H9 (cell line): ENCODE measurements at regions not wholly inside any gene's neighbourhood (a gene's known extent, or its start where the extent isn't known, plus 50 kb on each side); places are given as distances from the start of the nearest gene placed in this dataset.

ENCODE experiments used
- DNase-seq: peaks from one replicate; pipeline ENCODE4 v3.0.0-alpha.2; 2017
- H2AFZ ChIP-seq: one replicate; pipeline ENCODE4 v1.6.1; 2013; ENCODE audit warnings: mild to moderate bottlenecking, low read length, control low read depth, moderate library complexity
- H2AK5ac ChIP-seq: 2 replicates; pipeline ENCODE4 v1.6.1; 2013; ENCODE audit warnings: low read length, control low read depth, mixed read lengths; ENCODE audit not compliant: insufficient read length
- H2BK120ac ChIP-seq: one replicate; pipeline ENCODE4 v1.6.1; 2013; ENCODE audit warnings: low read depth, mild to moderate bottlenecking, low read length, control low read depth, inconsistent platforms; ENCODE audit not compliant: poor library complexity, severe bottlenecking
- H2BK12ac ChIP-seq: 2 replicates; pipeline ENCODE4 v1.6.1; 2013; ENCODE audit warnings: low read length, control low read depth, mixed read lengths, low read depth; ENCODE audit not compliant: insufficient read length
- H2BK15ac ChIP-seq: 2 replicates; pipeline ENCODE4 v1.6.1; 2013; ENCODE audit warnings: low read depth, low read length, control low read depth
- H2BK20ac ChIP-seq: one replicate; pipeline ENCODE4 v1.6.1; 2013; ENCODE audit warnings: low read depth, mild to moderate bottlenecking, low read length, control low read depth, inconsistent platforms; ENCODE audit not compliant: poor library complexity, severe bottlenecking
- H2BK5ac ChIP-seq: 2 replicates; pipeline ENCODE4 v1.6.1; 2013; ENCODE audit warnings: low read length, control low read depth, mixed read lengths; ENCODE audit not compliant: insufficient read length
- H3K14ac ChIP-seq: 2 replicates; pipeline ENCODE4 v1.6.1; 2013; ENCODE audit warnings: low read length, control low read depth; ENCODE audit not compliant: insufficient read depth
- H3K18ac ChIP-seq: 2 replicates; pipeline ENCODE4 v1.6.1; 2013; ENCODE audit warnings: low read depth, mild to moderate bottlenecking, mixed read lengths, low read length, control low read depth; ENCODE audit not compliant: insufficient read length
- H3K23ac ChIP-seq: 2 replicates; pipeline ENCODE4 v1.6.1; 2013; ENCODE audit warnings: low read length, control low read depth, mixed read lengths, low read depth; ENCODE audit not compliant: insufficient read length
- H3K23me2 ChIP-seq: 2 replicates; pipeline ENCODE4 v1.6.1; 2013; ENCODE audit warnings: low read depth, mild to moderate bottlenecking, mixed read lengths, low read length, control low read depth; ENCODE audit not compliant: insufficient read length, poor library complexity, severe bottlenecking
- H3K27ac ChIP-seq: 2 replicates; pipeline ENCODE4 v1.5.1; 2013; ENCODE audit warnings: low read length, control low read depth, mixed read lengths, low read depth; ENCODE audit not compliant: insufficient read length
- H3K27me3 ChIP-seq: 2 replicates; pipeline ENCODE4 v1.6.1; 2013; ENCODE audit warnings: low read length, control low read depth, inconsistent platforms; ENCODE audit not compliant: insufficient read depth
- H3K4ac ChIP-seq: 2 replicates; pipeline ENCODE4 v1.6.1; 2013; ENCODE audit warnings: low read depth, mild to moderate bottlenecking, control low read depth, inconsistent platforms, low read length, moderate library complexity
- H3K4me1 ChIP-seq: 2 replicates; pipeline ENCODE4 v1.6.1; 2013; ENCODE audit warnings: low read length, control low read depth, inconsistent platforms; ENCODE audit not compliant: insufficient read depth
- H3K4me2 ChIP-seq: 2 replicates; pipeline ENCODE4 v1.6.1; 2013; ENCODE audit warnings: low read length, control low read depth, mixed read lengths; ENCODE audit not compliant: insufficient read length, insufficient read depth
- H3K56ac ChIP-seq: 2 replicates; pipeline ENCODE4 v1.6.1; 2013; ENCODE audit warnings: low read depth, mild to moderate bottlenecking, mixed read lengths, low read length, control low read depth; ENCODE audit not compliant: insufficient read length
- H3K79me1 ChIP-seq: 2 replicates; pipeline ENCODE4 v1.6.1; 2013; ENCODE audit warnings: low read depth, mild to moderate bottlenecking, moderate library complexity, low read length, control low read depth, inconsistent platforms; ENCODE audit not compliant: insufficient read depth, poor library complexity, severe bottlenecking
- H3K79me2 ChIP-seq: 2 replicates; pipeline ENCODE4 v1.6.1; 2013; ENCODE audit warnings: low read length, control low read depth, inconsistent platforms; ENCODE audit not compliant: insufficient read depth
- H3K9ac ChIP-seq: 2 replicates; pipeline ENCODE4 v1.6.1; 2013; ENCODE audit warnings: low read length, control low read depth, mixed read lengths; ENCODE audit not compliant: insufficient read length; ENCODE audit errors: extremely low read depth
- H3K9me3 ChIP-seq: one replicate; pipeline ENCODE4 v1.6.1; 2013; ENCODE audit warnings: low read depth, low read length, inconsistent platforms; ENCODE audit not compliant: control insufficient read depth
- H3T11ph ChIP-seq: one replicate; pipeline ENCODE4 v1.6.1; 2013; ENCODE audit warnings: mild to moderate bottlenecking, low read length, control low read depth, inconsistent platforms
- H4K20me1 ChIP-seq: one replicate; pipeline ENCODE4 v1.6.1; 2013; ENCODE audit not compliant: control insufficient read depth, insufficient read length, insufficient read depth
- H4K5ac ChIP-seq: 2 replicates; pipeline ENCODE4 v1.6.1; 2013; ENCODE audit warnings: low read depth, mild to moderate bottlenecking, mixed read lengths, low read length, control low read depth; ENCODE audit not compliant: insufficient read length
- H4K8ac ChIP-seq: replicated peaks from 2 replicates; pipeline ENCODE4 v1.6.1; 2013; ENCODE audit warnings: low read length, control low read depth, mixed read lengths, low read depth; ENCODE audit not compliant: insufficient read length
- H4K91ac ChIP-seq: 2 replicates; pipeline ENCODE4 v1.6.1; 2013; ENCODE audit warnings: low read depth, mild to moderate bottlenecking, moderate library complexity, mixed read lengths, low read length, control low read depth; ENCODE audit not compliant: insufficient read length
- H3K27ac Mint-ChIP-seq, 3 experiments: 2 replicates in 2 of 3; 3 replicates in 1 of 3; pipeline ENCODE4 v1.8.0; 2020 to 2021; ENCODE audit warnings: mixed read lengths in 3 of 3, mild to moderate bottlenecking in 1 of 3, moderate library complexity in 1 of 3
- H3K27me3 Mint-ChIP-seq: 2 replicates; pipeline ENCODE4 v1.8.0; 2021; ENCODE audit warnings: low read depth, mild to moderate bottlenecking, moderate library complexity, mixed read lengths
- H3K36me3 Mint-ChIP-seq, 3 experiments: 2 replicates in 2 of 3; 3 replicates in 1 of 3; pipeline ENCODE4 v1.8.0; 2020 to 2021; ENCODE audit warnings: low read depth in 3 of 3, mixed read lengths in 3 of 3; ENCODE audit not compliant: insufficient read depth in 1 of 3
- H3K4me1 Mint-ChIP-seq, 2 experiments: 2 replicates each; pipeline ENCODE4 v1.8.0; 2020; ENCODE audit warnings: mixed read lengths in 2 of 2
- H3K4me3 Mint-ChIP-seq, 2 experiments: 2 replicates in 1 of 2; 3 replicates in 1 of 2; pipeline ENCODE4 v1.8.0; 2020 to 2021; ENCODE audit warnings: mild to moderate bottlenecking in 2 of 2, mixed read lengths in 2 of 2, moderate library complexity in 1 of 2
- H3K9me3 Mint-ChIP-seq, 2 experiments: 2 replicates in 1 of 2; 3 replicates in 1 of 2; pipeline ENCODE4 v1.8.0; 2020; ENCODE audit warnings: mild to moderate bottlenecking in 2 of 2, mixed read lengths in 2 of 2, moderate library complexity in 1 of 2
- CTCF ChIP-seq: fragments of 200-600 bp; sonication (generic); conservative IDR thresholded peaks from 3 replicates; pipeline ENCODE4 v1.8.0; 2021; ENCODE audit warnings: antibody characterized with exemption, mild to moderate bottlenecking
- WGBS: extraction: QIAGEN DNeasy Blood & Tissue Kit; methylation state at CpG from one replicate; pipeline ENCODE4 v1.1.7; 2013; ENCODE audit warnings: missing lambda C conversion rate, low lambda C conversion rate, mixed read lengths; ENCODE audit not compliant: insufficient read length; ENCODE audit errors: extremely low coverage; 5-methylcytosine and 5-hydroxymethylcytosine counted together

- WGBS, result no CpG with 5 or more reads among the region's 2 CpGs
- no peaks in the 10 kb centered on the region for H3K9me3 Mint-ChIP-seq
These were observed 117.4 kb upstream of the SOX5 start for GRCh38 chr12:24066865-24067264.

More at GRCh38 chr12:24066865-24067264, 117.4 kb upstream of the SOX5 start:
- no peak for DNase-seq
- TF ChIP-seq CTCF, result no peak
- no peak overlapping the region for H3K4me2 ChIP-seq
- H3K27ac Mint-ChIP-seq, result no peak overlapping the region
- H3K27me3 Mint-ChIP-seq, result no peaks in the 10 kb centered on the region
- no peaks in the 10 kb centered on the region for H3K79me2 ChIP-seq
- peaks cover 6 to 9% of the 10 kb centered on the region in 2 experiments; a peak in 3 of 4 replicates for H3K4me1 Mint-ChIP-seq
- no peak overlapping the region for H3K4me3 Mint-ChIP-seq
- no peak overlapping the region for H3K27ac ChIP-seq
- no peaks in the 10 kb centered on the region for H3K23me2 ChIP-seq
- no peak overlapping the region for H4K5ac ChIP-seq
- H4K8ac ChIP-seq, result no peak overlapping the region
- no peaks in the 10 kb centered on the region for H3K27me3 ChIP-seq
- H4K91ac ChIP-seq, result no peak overlapping the region
- no peak overlapping the region for H2BK15ac ChIP-seq
- no peak overlapping the region for H2AK5ac ChIP-seq
- H3K18ac ChIP-seq, result no peak overlapping the region
- H2BK5ac ChIP-seq, result no peak overlapping the region
- no peak overlapping the region for H3K56ac ChIP-seq
- H2AFZ ChIP-seq, result no peak overlapping the region
- no peak overlapping the region for H2BK120ac ChIP-seq
- no peak overlapping the region for H3K4ac ChIP-seq
- H4K20me1 ChIP-seq, result no peaks in the 10 kb centered on the region
- no peaks in the 10 kb centered on the region for H3K79me1 ChIP-seq
- H2BK12ac ChIP-seq, result no peak overlapping the region
- no peak overlapping the region for H2BK20ac ChIP-seq
- no peak overlapping the region for H3K9ac ChIP-seq
- H3K9me3 ChIP-seq, result no peaks in the 10 kb centered on the region
- no peak overlapping the region for H3K14ac ChIP-seq
- H3K36me3 Mint-ChIP-seq, result no peaks in the 10 kb centered on the region
- H3T11ph ChIP-seq, result no peak overlapping the region
- no peak overlapping the region for H3K23ac ChIP-seq
- no peaks in the 10 kb centered on the region for H3K4me1 ChIP-seq
